Activated CD8-positive, alpha-beta T cell treated with anti-CD3 and anti-CD28 coated beads for 36 hours (primary cell): ENCODE measurements at regions not wholly inside any gene's neighbourhood (a gene's known extent, or its start where the extent isn't known, plus 50 kb on each side); places are given as distances from the start of the nearest gene placed in this dataset.

Experiments
- ATAC-seq: fragments of 200-7000 bp; cut with Tn5 transposase; one replicate; pipeline ENCODE4 v1.10.0; 2021; ENCODE audit warnings: mild to moderate bottlenecking, moderate library complexity
- CTCF ChIA-PET: fragments of 350-600 bp; sonication (Branson Sonifier 250); formaldehyde crosslinking; loops from one replicate; lab custom pipeline; 2021; ENCODE audit warnings: antibody characterized with exemption; lab: Charles Lee
- POLR2A ChIA-PET: fragments of 350-600 bp; sonication (Branson Sonifier 250); formaldehyde crosslinking; loops from one replicate; lab custom pipeline; 2021; ENCODE audit warnings: antibody characterized with exemption; lab: Charles Lee
- DNase-seq: peaks from one replicate; pipeline ENCODE4 v3.0.0-alpha.2; 2020
- H3K27ac Mint-ChIP-seq: one replicate; pipeline ENCODE4 v1.8.0; 2021; ENCODE audit warnings: mild to moderate bottlenecking, mixed read lengths
- H3K27me3 Mint-ChIP-seq: one replicate; pipeline ENCODE4 v1.8.0; 2021; ENCODE audit warnings: mixed read lengths
- H3K36me3 Mint-ChIP-seq: one replicate; pipeline ENCODE4 v1.8.0; 2021; ENCODE audit warnings: low read depth, mixed read lengths
- H3K4me1 Mint-ChIP-seq: one replicate; pipeline ENCODE4 v1.8.0; 2021; ENCODE audit warnings: low read depth, mixed read lengths
- H3K4me3 Mint-ChIP-seq: one replicate; pipeline ENCODE4 v1.8.0; 2021; ENCODE audit warnings: mild to moderate bottlenecking, moderate library complexity, mixed read lengths
- H3K9me3 Mint-ChIP-seq: one replicate; pipeline ENCODE4 v1.8.0; 2021; ENCODE audit warnings: mixed read lengths
- CTCF ChIP-seq: fragments of 200-600 bp; IDR thresholded peaks from one replicate; pipeline ENCODE4 v1.8.0; 2022; ENCODE audit warnings: antibody characterized with exemption, mild to moderate bottlenecking
- intact Hi-C: fragments of 100-400 bp; cut with micrococcal nuclease; formaldehyde crosslinking; loops from one replicate; pipeline ENCODE4 v1.10.0; 2022

- no peak overlapping the region for H3K27ac Mint-ChIP-seq
- intact Hi-C loops = no loop called here
- no peaks in the 10 kb centered on the region for H3K4me1 Mint-ChIP-seq
- ATAC-seq (no peak), DNase-seq (no peak)
- no peaks in the 10 kb centered on the region for H3K36me3 Mint-ChIP-seq
- H3K4me3 Mint-ChIP-seq = no peak overlapping the region
- CTCF ChIA-PET = no interaction called here
- TF ChIP-seq CTCF = no peak
- H3K9me3 Mint-ChIP-seq = no peaks in the 10 kb centered on the region
- POLR2A ChIA-PET = no interaction called here
- H3K27me3 Mint-ChIP-seq = peaks cover 13% of the 10 kb centered on the region
These were observed 54.5 kb downstream of the ADRA2A start for GRCh38 chr10:111131168-111131799.

DNA sequence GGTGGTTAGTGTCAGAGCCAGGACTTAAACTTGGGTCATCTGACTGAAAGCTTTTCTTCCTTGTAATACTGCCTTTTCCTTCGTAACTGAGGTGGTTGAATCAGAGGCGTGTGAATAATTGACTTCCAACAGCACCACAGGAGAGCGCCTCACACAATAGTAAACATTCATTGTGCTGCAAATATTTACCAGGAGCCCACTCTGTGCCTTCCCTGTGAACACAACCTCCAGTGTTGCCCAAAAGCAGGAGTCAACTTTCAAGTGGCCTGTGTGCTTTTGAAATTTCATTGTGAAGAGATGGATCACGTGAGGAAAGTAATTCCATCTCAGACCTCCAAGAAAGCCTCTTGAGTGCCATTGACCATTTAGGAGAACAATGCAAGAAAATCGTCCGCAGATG lies 60.2 kb downstream of the ADRA2A start:
- ATAC-seq = no peak
- H3K36me3 Mint-ChIP-seq = no peaks in the 10 kb centered on the region
- no peak overlapping the region for H3K4me3 Mint-ChIP-seq
- no peak for DNase-seq
- no peak overlapping the region for H3K27ac Mint-ChIP-seq
- ChIA-PET POLR2A (no interaction called here), CTCF (interaction anchor here (1.9 kb wide), 1 partner anchor 61 kb away, joined by 6 read pairs; the partner anchor contains the start of gene ADRA2A)
- H3K4me1 Mint-ChIP-seq = no peaks in the 10 kb centered on the region
- intact Hi-C loops = no loop called here
- H3K9me3 Mint-ChIP-seq = no peaks in the 10 kb centered on the region
- H3K27me3 Mint-ChIP-seq = peaks cover 17% of the 10 kb centered on the region
- TF ChIP-seq CTCF = no peak

GRCh38 chr10:111137587-111137986 lies 60.8 kb downstream of the ADRA2A start:
- intact Hi-C loops = no loop called here
- DNase-seq (no peak), ATAC-seq (no peak)
- Mint-ChIP-seq H3K4me3 (no peak overlapping the region), H3K36me3 (no peaks in the 10 kb centered on the region), H3K4me1 (no peaks in the 10 kb centered on the region), H3K27me3 (peaks cover 14% of the 10 kb centered on the region), H3K27ac (no peak overlapping the region), H3K9me3 (no peaks in the 10 kb centered on the region)
- POLR2A ChIA-PET = no interaction called here
- no peak for TF ChIP-seq CTCF
- CTCF ChIA-PET = interaction anchor here (1.0 to 1.9 kb wide), 2 partner anchors 9 to 62 kb away, joined by 3 to 6 read pairs; partner anchors contain the start of gene ADRA2A

GRCh38 chr10:111138544-111138943 lies 61.7 kb downstream of the ADRA2A start:
- CTCF ChIA-PET = interaction anchor here (1.0 to 1.9 kb wide), 2 partner anchors 10 to 63 kb away, joined by 3 to 6 read pairs; partner anchors contain the start of gene ADRA2A
- H3K27ac Mint-ChIP-seq = no peak overlapping the region
- intact Hi-C loops = no loop called here
- TF ChIP-seq CTCF = no peak
- ATAC-seq = no peak
- no peak overlapping the region for H3K4me3 Mint-ChIP-seq
- H3K9me3 Mint-ChIP-seq = no peaks in the 10 kb centered on the region
- DNase-seq = no peak
- H3K27me3 Mint-ChIP-seq = peaks cover 14% of the 10 kb centered on the region
- POLR2A ChIA-PET = no interaction called here
- H3K36me3 Mint-ChIP-seq = no peaks in the 10 kb centered on the region
- H3K4me1 Mint-ChIP-seq = no peaks in the 10 kb centered on the region

DNA sequence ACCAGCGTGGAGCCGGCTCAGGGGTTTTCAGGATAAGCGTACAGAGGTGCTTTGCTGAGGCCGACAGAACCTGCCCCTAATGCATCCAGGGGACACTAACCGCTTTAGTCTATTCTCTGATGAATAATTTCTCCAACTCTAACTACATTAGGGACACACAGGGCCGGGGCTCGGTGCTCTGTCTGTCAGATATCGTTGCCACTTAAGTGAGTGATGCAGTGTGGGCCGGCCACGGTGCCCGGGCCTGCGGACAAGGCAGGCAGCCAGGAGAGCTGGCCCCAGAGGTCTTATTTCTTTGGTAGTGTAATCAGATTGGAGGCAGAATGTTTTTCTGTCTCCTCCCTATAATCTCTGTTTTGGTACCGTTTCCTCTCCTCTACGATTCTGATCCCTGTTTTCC lies 62.7 kb downstream of the ADRA2A start:
- no peak for TF ChIP-seq CTCF
- H3K36me3 Mint-ChIP-seq = no peaks in the 10 kb centered on the region
- no peak overlapping the region for H3K27ac Mint-ChIP-seq
- no peak overlapping the region for H3K4me3 Mint-ChIP-seq
- ATAC-seq = no peak
- peaks cover 13% of the 10 kb centered on the region for H3K27me3 Mint-ChIP-seq
- intact Hi-C loops = no loop called here
- no peaks in the 10 kb centered on the region for H3K9me3 Mint-ChIP-seq
- no peak for DNase-seq
- POLR2A ChIA-PET = no interaction called here
- no peaks in the 10 kb centered on the region for H3K4me1 Mint-ChIP-seq
- CTCF ChIA-PET = no interaction called here
